Left kidney (tissue), 1 donor: ENCODE measurements at regions not wholly inside any gene's neighbourhood (a gene's known extent, or its start where the extent isn't known, plus 50 kb on each side); places are given as distances from the start of the nearest gene placed in this dataset.
"Not testable (repeated sequence)": the region's sequence is repeated elsewhere in the genome, so short reads cannot be mapped to it uniquely, and the experiment has no call there.

Experiments
- DNase-seq: peaks from one replicate; pipeline ENCODE4 v3.0.0-alpha.2; 2013

DNA sequence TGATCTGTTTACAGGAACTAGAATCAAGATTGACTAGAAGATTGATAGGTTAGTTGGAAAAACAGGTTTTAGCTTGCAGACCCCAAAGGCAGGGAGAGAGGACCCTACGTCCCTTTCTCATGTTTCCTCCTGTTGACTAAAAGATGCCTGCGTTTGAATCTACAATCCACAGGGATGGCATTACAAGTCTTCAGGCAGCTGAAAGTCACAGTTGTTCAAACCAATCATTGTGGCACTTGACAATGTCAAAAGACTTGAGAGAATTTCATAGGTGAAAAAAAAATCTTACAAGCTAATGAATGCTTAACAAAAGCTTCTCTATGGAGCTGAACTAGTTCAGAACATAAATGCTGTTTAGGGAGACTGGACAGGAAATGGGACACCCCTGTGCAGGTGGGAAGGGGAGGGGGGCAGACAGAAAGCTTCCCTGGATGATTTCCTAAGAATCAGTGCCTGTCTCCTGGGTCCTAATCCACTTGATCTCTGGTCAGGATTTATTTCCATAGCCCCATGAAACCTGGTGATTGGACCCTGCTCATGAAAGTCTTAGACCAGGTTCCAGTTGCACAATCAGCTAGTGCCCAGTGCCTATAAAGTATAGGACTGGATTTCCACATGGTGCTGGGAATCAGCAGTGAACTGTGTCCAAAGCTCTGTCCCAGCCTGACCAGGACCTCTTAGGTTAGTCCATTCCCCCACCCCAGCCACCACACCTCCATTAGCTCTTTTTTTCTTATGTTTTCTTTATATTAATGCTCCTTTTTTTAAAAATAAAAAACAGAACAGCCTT lies 91.6 kb upstream of the BCAR3 start:
- DNase-seq = no peak

DNA sequence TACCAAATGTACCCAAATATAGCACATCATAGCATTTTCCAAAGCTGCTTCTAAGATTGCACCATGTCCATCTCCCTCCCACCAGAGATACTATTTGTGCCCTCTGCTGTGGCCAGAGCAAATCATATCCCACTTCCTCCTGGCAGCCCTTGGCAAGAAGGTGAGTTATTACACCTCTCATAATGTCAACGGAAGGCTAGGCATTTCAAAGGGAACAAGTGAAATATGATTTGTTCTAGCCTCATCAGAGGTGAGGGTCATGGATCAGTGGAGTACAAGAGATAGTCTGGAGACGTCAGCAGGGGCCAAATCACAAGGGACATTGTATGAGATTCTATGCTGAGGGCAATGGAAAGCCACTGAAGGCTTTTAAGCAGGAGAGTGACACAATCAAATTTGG lies 90.2 kb upstream of the BCAR3 start:
- DNase-seq = no peak

DNA sequence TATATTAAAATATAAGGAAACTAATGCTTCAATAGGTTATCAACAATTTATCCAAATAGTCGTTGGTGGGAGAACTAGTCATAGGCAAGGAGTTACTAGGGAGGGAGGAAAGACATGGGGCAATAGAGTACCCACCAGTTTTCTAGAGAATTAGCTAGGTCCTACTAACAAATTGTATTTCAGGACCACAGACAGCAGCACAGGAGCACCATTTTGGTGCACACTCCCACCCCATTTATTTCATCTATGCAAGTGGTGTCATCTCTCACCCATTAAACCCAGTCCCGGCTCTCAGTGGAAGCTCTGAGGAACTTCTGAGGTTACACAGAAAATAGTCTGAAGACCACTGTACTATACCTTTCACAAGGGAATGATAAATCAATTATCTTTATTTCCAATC lies 89.0 kb upstream of the BCAR3 start:
- DNase-seq = no peak

DNA sequence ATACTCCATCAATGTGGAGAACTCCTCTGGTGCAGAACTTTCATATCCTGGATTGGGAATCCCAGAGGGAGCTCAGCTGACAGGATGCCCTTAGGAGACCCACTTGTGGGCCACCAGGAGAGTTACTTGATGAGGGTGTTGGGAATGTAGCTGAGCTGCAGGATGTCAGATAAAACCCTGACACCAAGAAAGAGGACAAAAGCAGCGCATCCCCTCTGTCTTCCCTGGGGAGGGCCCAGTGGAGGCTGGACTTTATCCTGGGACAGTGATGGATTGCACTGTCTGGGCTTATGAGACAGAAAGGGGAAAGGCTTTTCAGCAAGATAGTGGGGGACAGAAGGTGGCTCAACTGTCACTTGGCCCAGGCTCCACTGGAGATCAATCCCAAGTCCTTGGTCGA lies 88.1 kb upstream of the BCAR3 start:
- no peak for DNase-seq

DNA sequence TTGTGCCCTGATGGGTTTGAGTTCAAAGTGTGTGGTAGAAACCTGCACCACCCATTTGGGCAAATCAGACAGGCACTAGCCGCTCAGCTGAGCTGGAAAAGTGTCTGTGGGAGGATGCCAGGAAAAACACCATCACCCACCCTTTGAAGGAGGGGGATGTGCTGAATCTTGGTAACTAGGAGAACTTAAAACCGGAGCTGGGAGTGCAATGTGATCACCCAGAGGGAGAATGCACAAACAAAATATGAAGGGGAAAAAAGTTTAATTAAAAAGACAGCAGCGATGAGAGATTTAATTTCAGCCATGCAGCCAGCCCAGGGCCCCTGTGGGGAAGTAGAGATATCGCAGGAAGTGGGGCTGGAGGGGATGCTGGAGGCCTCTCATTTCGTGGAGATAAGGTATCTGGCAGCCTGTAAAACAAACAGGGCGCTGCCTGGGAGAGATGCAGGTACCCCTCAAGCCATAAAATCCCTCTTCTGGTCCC lies 86.8 kb upstream of the BCAR3 start:
- peak; percentile 64 for DNase-seq

DNA sequence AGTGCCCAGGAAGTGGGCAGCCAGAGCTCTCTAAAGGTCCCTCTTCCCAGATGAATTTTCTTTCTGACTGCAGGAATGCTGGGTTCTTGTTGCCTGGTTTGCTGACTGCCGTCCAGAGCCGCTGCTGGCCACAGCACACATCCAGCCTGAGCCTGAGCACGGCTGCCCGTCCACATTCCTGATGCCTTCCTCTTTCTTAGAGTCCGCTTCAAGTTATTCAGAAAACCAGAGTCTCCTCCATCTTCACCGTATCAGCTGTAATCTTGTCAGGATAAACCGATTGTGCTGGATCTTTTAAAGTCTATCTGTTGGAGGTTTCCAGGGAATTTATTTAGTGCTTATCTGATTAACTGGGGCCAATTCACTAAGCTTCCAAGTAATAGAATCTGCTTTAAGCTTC lies 84.8 kb upstream of the BCAR3 start:
- no peak for DNase-seq

DNA sequence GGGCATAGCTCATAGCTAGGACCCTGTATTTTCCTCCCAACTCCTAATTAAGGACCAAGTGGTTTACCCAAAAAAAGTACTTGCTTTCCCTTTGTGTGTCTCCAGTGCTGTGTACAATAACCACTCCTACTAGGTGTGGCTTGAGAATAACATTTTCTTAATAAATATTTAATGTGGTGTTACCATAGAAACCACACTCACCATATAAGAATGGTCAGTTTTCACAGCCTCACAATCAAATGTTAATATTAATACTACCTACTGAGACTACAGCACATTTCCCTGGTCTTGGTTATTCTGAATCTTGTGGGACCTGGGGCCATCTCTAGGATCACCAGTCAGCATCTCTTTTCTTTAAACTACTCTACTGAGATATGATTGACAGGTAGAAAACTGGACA lies 83.5 kb upstream of the BCAR3 start:
- DNase-seq = no peak

DNA sequence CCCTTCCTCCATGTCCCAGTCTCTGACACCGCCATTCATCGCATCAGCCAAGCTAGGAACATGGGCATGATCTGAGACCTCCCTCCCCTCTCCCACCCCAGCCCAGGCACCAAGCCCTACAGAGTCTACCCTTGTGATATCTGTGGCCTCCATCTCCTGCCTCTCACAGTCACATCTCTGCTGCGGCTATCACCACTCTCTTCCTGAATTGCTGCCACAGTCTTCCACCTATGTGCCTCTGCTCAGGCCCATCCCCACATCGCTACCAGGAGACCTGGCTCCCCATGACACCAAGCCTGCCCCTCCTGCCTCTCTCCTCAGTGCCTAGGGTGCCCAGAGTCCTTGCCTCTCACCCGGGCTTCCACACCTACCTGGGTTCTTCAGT lies 82.7 kb upstream of the BCAR3 start:
- no peak for DNase-seq

DNA sequence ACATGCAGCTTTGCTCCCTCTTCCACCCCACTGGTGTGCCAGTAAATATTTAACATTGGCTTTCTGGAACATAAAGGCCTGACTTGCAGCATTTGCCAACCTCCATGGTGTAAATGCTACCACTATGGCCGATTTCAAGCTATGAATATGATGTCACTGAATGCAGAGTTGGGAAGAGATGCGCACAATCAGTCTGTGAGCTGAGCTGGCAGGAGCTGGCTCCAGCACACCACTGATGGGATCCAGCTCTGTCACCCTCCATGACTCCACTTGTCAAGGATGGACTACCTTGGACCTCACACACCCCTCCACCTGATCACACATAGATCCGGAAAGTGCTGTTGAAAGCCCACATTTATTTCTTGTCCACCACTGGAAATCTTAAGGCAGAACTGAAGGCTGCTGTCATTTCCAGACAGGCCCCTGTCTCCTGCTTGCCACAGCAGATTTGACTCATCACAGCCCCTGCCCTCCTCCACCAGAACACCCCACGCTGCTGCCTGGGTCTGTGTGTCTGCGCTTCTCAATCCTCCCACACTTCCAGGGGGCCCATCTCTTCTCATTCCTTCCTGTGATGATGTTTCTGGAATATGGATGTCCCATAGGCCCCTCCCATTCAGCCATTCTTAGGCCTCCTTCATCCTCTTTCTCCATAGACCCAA lies 82.2 kb upstream of the BCAR3 start:
- no peak for DNase-seq

DNA sequence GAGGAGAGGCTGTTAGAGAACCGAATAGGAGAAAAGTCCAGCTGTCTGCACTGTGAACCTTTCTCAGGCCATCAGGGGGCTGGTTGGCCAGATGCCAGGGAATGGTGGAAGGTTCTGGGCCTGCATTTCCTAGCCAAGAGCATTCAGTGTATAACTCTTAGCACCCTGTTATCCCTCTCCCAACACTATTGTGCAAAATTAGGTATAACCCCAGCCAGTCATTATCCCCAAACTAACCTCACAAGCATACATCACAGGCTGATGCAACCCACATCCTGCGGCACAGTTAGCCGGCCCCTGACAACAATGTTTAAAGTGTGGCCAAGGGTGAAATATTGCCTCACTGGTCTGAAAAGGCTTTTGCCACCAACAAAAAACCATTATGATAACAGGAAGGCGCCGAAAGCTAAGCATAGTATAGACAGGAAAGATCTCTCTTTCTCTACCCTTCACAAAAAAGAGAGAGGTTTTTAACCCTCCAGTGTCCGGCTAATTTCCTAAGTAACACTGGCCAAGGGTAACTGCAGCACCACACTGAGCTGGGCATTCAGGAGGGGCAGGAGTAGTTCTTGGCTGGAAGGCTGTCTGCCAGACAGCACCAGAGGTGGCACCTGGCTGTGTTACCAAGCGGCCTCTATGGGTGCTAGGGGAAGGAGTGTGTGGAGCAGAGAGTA lies 77.3 kb upstream of the BCAR3 start:
- no peak for DNase-seq

DNA sequence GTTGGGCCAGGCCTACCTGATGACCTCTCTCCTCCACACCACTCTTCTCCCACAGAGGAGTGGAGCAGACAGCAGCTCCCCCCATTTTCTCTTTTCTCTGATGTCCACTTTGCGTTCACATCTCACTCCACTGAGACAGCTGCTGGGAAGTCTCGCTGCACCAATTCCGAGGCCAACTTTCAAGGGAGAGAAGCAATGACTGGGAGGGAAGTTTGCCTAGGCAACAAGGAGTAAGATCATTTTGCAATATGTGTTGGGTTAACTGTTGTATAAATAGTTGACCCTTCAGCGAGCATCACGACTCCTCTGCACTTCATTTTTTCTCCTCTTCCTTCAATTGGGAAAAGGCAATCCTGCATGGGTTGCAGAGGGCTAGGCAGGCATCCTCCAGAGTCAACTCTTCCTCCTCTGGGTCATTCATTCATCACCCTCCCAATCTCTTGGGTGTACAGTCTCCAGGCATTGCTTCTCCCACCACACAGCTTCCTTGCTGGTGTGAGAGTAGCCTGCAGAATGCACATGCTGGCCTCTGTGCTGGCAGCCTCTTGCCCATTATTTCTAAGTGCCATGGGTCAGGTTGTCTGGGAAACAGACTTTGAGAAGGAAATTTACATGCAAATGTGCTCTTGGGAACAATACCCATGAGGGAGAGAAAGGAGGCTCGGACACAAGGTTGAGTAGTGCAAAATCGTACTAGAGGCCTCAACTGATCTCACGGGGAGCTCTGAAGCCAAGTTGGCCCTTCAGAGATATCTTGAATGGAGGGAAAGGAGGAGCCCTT lies 75.8 kb upstream of the BCAR3 start:
- no peak for DNase-seq

DNA sequence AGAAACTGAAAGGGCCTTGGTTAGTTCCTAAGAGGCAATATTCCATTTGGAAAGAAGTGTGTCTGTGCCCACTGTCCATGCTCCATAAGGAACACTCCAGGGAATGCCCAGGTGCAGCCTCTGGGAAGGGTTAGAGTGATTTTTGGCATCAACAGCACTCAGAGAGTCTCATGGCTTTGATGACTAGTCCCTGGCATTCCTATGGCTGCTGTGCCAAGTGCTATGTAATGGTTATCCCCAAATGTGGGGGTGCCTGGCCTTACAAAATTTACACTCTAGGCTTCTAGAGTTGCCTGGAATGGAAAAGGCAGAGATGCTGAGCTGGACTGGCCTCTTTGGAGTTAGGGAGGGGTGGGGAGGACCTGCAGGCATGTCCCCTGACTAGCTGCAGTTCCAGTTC lies 75.0 kb upstream of the BCAR3 start:
- DNase-seq = no peak

DNA sequence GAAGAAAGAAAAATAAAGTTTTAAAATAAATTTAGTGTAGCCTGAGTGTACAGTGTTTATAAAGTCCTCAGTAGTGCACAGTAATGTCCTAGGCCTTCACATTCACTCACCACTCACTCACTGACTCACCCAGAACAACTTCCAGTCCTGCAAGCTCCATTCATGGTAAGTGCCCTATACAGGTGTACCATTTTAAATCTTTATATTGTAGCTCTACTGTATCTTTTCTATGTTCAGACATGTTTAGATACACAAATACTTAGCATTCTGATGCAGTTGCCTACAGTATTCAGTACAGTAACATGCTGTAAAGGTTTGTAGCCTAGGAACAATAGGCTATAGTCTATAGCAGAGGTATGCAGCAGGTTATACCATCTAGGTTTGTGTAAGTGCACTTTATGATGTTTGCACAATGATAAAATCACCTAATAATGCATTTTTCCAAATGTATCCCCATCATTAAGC lies 73.6 kb upstream of the BCAR3 start:
- not testable (repeated sequence) for DNase-seq

DNA sequence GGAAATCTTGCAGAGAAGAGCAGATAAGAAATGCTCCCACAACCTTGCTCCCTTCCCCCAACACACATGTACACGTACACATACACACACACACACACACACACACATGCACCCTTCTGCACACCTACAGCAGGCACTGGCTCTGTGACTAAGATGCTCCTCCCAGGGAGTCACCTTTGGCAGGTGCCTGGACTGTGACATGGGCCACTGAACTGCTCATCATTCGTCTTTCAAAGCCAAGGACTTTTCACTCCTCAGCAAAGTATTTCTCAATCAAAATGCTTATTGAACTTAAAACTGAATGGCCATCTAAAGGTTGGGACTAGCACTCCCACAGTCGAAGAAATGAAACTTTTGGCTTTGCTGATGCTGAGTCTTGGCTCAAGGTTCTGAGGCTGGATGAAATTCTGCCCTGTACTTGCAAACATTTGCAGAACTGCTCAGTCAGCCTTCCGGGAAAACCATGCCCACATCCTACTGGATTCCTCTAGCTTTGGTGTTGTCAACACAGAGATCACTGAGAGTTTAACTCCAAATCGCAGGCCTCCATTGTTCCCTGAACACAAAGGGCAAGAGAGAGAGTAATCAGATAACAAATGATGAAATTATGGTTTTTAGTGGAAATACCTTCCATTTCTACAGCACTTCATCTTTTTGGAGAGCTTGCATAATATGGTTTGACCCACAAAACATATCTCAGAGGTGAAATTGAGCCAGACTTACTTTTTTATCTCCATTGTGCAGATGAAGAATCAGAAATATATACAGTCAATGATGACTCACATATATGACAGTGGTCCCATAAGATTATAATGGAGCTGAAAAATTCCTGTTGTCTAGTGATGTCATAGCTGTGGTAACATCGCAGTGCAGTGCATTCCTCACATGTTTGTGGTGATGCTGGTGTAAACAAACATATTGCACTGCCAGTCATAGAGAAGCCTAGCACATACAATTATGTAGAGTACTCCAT lies 72.4 kb upstream of the BCAR3 start:
- no peak for DNase-seq

DNA sequence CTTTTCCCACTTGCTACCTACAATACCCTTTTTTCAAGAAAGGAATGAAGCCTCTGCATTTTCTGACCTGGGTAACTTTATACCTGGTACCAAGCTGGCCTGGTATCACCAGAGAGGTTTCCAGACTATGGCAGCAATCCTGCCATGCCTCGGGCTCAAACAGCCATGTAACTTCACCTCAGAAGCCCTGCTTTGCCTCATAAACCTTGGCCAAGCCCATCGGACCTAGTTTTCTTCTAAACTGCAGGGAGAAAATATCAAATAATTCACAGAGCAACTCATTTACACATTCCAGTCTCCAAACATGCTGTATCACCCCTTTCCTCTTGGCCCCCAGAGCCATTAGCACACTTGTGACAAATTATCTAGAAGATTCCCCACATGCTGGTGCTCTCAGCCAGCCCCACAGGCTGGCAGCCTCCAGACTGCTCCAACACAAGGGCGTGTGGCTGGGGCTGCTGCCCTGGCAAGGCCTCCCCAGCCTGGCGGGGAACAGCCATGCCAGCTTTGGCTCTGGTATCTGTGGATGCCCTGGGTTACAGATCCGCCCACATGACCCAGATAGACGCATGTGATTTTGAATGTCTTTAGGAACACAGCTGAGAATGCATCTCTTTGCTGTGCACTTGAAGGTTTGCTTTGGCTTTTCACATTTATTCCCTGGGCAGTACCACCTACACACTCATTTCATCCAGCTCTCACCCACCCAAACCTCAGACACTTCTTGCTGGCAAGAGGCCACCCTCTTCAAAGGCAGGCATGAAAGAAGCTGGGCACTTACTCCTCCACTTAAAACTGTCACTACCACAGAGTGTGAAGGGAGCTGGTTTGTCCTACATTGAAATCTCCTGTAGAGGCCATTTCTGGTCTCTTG lies 70.0 kb upstream of the BCAR3 start:
- no peak for DNase-seq

DNA sequence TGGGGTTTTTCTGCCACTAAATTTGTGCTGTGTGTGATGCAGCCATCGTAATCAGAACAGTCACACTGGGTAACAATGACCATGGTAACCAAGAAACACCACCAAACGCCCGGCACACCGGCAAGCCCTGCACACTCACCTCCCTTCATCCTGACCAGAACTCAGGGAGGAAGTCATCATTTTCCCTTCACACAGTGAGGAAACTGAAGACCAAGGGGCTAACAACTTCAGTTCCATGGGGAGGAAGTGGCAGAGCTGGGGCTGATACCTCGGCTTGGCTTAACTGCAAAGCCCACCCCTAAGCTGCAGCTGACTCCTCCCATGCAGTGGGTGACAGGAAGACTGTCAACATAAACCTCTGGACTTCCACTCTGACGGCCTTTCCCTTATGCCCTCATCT lies 69.3 kb upstream of the BCAR3 start:
- no peak for DNase-seq

DNA sequence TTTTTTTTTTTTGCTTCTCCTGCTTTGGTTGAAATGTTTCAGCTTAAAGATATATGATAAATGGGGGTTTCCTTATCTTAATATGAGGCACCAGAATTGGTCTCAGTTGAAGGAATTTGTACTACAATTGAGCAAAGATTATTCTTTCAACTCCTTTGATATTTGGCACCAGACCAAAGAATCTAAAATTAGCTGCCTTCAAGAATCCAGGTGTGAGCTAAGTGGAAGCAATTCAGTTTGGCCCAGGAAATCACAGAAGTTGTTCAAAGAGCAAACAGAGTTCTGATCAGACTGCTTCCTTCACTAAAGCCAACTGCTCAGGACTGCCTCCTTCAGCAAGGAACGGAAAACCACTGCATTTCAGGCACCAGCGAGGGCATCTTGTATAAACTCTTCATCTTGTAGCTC lies 68.3 kb upstream of the BCAR3 start:
- no peak for DNase-seq

DNA sequence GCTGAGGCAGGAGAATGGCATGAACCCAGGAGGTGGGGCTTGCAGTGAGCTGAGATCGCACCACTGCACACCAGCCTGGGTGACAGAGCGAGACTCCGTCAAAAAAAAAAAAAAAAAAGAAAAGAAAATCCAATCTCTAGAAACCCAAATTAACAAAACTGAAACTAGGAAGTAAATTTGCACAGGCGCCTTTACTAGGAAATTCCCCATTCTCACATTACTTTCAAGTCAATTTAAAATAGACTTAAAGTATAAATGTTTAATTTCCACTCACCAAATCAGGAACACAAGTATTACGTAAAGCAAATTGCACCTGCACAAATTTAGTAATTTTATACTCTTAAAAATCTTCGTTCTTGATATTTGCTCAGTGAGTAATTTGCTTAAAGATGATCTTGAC lies 67.8 kb upstream of the BCAR3 start:
- DNase-seq = no peak

DNA sequence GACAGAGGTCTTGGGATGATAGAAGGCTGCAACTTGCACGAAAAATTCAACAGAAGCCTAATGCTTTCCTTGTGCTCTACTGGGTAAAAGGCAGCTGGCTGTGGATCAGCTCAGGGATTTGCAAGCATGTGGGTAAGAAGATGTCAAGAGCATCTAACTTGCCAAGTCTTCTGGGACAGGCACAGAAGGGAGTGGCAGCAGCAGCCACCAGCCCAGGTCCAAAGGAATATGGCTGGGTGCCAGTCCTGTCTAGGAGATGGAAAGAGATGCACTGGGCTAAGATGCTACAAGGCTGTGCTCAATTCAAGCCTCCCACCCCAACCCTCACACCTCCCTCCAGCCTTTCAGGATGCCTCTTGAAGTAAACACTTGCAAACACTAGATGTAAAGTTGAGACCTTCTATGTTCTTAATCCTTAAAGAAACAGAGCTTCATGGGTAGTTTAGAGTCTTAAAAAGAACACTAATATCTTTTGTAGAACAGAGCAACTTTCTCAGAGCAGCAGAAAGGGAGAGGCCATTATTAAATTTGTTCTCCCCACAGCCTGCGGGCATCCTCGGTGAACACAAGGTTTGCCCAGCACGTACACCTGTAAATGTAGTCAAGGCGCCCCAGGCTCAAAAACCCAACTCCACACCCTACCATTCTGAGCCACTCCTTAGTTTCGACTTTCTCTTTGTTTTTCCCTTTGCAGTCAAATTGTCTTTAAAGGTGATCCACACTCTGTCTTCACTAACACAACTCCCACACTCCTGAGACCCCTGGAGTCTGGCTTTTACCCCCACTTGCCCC lies 64.6 kb upstream of the BCAR3 start:
- no peak for DNase-seq
